HepG2 (cell line): ENCODE measurements at regions not wholly inside any gene's neighbourhood (a gene's known extent, or its start where the extent isn't known, plus 50 kb on each side); places are given as distances from the start of the nearest gene placed in this dataset.

Experiments used
- HOXA7 ChIP-seq: sonication (generic); formaldehyde crosslinking; IDR thresholded peaks from 2 replicates; pipeline ENCODE4 v1.8.1; 2022; ENCODE audit warnings: mild to moderate bottlenecking, missing genetic modification reagents, moderate library complexity
- ZNF660 ChIP-seq: sonication (generic); formaldehyde crosslinking; IDR thresholded peaks from 2 replicates; pipeline ENCODE4 v1.5.1; 2020; ENCODE audit warnings: mild to moderate bottlenecking, low read depth, missing genetic modification reagents, borderline replicate concordance
- TF ChIP-seq, protein P1 (sequence below): IDR thresholded peaks from 2 replicates; pipeline ENCODE4 v1.6.1; 2012; ENCODE audit warnings: low read length, improper control_type of control experiment
- TF ChIP-seq, protein P2 (sequence below), 2 experiments: IDR thresholded peaks; 2 replicates each; pipeline ENCODE4 v1.6.1; 2011 to 2012; ENCODE audit warnings: low read length in 2 of 2, borderline replicate concordance in 1 of 2, low read depth in 1 of 2, mild to moderate bottlenecking in 1 of 2, moderate library complexity in 1 of 2
- TF ChIP-seq, protein P3 (sequence below): sonication (generic); formaldehyde crosslinking; IDR thresholded peaks from 2 replicates; pipeline ENCODE4 v1.9.0; 2022; ENCODE audit warnings: missing genetic modification reagents, mild to moderate bottlenecking, borderline replicate concordance

DNA sequence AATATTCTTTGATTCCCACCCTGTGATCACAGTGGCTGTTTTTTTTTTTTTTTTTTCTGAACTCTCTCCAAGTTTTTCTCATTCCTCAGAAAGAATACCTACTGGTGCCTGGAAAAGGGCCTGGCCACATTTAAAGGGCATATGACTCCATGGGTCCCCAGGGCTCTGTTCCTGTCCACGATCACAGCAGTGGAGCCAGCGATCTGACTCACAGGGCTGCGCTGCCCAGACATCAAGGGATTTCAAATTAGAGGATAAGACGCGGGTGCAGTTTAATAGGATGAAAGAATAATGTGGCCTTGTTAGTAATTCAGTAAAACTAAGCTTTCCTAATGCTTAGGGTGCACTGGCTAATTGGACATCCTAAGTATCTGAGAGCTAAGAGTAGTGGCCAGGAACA is 175.1 kb upstream of the MSX2 start (continued):
- TF ChIP-seq, protein P1, sequence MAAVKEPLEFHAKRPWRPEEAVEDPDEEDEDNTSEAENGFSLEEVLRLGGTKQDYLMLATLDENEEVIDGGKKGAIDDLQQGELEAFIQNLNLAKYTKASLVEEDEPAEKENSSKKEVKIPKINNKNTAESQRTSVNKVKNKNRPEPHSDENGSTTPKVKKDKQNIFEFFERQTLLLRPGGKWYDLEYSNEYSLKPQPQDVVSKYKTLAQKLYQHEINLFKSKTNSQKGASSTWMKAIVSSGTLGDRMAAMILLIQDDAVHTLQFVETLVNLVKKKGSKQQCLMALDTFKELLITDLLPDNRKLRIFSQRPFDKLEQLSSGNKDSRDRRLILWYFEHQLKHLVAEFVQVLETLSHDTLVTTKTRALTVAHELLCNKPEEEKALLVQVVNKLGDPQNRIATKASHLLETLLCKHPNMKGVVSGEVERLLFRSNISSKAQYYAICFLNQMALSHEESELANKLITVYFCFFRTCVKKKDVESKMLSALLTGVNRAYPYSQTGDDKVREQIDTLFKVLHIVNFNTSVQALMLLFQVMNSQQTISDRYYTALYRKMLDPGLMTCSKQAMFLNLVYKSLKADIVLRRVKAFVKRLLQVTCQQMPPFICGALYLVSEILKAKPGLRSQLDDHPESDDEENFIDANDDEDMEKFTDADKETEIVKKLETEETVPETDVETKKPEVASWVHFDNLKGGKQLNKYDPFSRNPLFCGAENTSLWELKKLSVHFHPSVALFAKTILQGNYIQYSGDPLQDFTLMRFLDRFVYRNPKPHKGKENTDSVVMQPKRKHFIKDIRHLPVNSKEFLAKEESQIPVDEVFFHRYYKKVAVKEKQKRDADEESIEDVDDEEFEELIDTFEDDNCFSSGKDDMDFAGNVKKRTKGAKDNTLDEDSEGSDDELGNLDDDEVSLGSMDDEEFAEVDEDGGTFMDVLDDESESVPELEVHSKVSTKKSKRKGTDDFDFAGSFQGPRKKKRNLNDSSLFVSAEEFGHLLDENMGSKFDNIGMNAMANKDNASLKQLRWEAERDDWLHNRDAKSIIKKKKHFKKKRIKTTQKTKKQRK, result no peak
- TF ChIP-seq HOXA7 (CRISPR knock-in tag) (no peak), ZNF660 (CRISPR knock-in tag) (no peak)
- TF ChIP-seq, protein P2, sequence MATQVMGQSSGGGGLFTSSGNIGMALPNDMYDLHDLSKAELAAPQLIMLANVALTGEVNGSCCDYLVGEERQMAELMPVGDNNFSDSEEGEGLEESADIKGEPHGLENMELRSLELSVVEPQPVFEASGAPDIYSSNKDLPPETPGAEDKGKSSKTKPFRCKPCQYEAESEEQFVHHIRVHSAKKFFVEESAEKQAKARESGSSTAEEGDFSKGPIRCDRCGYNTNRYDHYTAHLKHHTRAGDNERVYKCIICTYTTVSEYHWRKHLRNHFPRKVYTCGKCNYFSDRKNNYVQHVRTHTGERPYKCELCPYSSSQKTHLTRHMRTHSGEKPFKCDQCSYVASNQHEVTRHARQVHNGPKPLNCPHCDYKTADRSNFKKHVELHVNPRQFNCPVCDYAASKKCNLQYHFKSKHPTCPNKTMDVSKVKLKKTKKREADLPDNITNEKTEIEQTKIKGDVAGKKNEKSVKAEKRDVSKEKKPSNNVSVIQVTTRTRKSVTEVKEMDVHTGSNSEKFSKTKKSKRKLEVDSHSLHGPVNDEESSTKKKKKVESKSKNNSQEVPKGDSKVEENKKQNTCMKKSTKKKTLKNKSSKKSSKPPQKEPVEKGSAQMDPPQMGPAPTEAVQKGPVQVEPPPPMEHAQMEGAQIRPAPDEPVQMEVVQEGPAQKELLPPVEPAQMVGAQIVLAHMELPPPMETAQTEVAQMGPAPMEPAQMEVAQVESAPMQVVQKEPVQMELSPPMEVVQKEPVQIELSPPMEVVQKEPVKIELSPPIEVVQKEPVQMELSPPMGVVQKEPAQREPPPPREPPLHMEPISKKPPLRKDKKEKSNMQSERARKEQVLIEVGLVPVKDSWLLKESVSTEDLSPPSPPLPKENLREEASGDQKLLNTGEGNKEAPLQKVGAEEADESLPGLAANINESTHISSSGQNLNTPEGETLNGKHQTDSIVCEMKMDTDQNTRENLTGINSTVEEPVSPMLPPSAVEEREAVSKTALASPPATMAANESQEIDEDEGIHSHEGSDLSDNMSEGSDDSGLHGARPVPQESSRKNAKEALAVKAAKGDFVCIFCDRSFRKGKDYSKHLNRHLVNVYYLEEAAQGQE (IDR thresholded peaks at IDR 0.05; ENCODE audit: borderline replicate concordance in 1 of 2, low read depth in 1 of 2, low read length in 2 of 2), result no peak
- TF ChIP-seq, protein P3, sequence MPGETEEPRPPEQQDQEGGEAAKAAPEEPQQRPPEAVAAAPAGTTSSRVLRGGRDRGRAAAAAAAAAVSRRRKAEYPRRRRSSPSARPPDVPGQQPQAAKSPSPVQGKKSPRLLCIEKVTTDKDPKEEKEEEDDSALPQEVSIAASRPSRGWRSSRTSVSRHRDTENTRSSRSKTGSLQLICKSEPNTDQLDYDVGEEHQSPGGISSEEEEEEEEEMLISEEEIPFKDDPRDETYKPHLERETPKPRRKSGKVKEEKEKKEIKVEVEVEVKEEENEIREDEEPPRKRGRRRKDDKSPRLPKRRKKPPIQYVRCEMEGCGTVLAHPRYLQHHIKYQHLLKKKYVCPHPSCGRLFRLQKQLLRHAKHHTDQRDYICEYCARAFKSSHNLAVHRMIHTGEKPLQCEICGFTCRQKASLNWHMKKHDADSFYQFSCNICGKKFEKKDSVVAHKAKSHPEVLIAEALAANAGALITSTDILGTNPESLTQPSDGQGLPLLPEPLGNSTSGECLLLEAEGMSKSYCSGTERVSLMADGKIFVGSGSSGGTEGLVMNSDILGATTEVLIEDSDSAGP, result no peak
